HG02870 (cell line): ENCODE measurements at regions not wholly inside any gene's neighbourhood (a gene's known extent, or its start where the extent isn't known, plus 50 kb on each side); places are given as distances from the start of the nearest gene placed in this dataset.

Experiments used
- ATAC-seq: cut with Tn5 transposase; IDR thresholded peaks from one replicate; pipeline ENCODE4 v1.9.1; 2021; ENCODE audit warnings: mild to moderate bottlenecking, moderate library complexity; ENCODE audit not compliant: unreplicated experiment

- no peak for ATAC-seq
These were observed 85.1 kb upstream of the CCDC91 start for GRCh38 chr12:28104903-28105864.

GRCh38 chr12:28107679-28108078, 82.6 kb upstream of the CCDC91 start:
- ATAC-seq: no peak

- ATAC-seq: no peak
These were observed 81.7 kb upstream of the CCDC91 start for GRCh38 chr12:28108599-28108998.

- ATAC-seq: no peak
These were observed 79.9 kb upstream of the CCDC91 start for GRCh38 chr12:28110329-28110728.

GRCh38 chr12:28114488-28114887, 75.8 kb upstream of the CCDC91 start:
- ATAC-seq: no peak

GRCh38 chr12:28121433-28121832, 68.8 kb upstream of the CCDC91 start:
- ATAC-seq: no peak

GRCh38 chr12:28121899-28122655, 68.2 kb upstream of the CCDC91 start:
- ATAC-seq: no peak

DNA sequence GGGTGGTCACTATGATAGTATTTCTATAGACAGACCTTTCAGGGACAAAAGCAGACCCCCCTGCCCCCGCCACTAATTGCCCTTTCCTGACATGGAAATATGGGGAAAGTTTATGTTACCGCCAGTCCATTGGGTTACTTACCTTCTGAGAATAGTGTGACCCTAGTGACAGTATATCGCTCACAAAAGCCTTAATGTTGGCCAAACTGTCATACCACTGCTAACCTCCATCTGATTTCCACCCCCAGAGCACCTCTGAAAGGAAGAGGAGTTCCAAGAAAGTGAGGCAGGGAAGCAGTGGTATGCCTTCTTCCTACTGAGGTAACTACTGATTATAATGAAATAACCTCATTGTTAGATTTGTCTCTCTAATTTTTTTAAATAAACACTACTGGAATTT, 67.5 kb upstream of the CCDC91 start:
- ATAC-seq: no peak

DNA sequence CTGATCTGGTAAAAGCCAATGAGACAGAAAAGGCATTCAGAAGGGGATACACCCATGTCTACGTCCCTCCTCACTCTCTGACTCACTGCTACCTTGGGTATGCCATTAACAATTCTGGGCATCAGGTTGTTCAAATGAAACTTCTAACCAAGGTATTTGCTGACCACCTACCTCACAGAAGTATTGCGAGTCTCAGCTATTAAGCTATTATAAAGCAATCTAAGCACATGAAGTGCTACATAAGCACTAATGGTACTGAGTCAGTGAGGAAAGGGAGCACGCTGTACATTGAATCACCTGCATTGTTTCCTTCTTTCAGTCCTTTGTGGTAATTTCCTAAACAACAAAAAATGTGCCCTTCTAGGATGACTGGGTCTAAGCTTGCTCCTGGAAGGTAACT, 62.8 kb upstream of the CCDC91 start:
- ATAC-seq: no peak

DNA sequence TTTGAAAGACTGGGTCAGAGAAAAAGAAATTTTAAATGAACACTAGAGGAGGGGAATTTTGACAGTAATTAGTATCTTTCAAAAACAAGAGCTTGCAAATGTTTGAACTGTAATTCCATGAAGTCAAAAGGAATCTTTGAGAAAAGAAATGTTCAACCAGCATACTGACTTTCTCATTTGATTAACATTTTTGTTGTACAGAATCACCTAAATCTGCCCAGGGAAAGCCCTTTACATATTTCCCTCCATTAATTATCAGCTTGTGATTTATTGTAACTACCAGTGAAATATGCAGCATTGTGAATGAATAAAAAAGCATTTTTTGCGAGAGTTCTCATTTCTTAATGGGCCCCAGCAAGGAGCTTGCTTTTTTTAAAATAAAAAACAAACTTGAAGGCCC, 61.2 kb upstream of the CCDC91 start:
- ATAC-seq: no peak

- no peak for ATAC-seq
These were observed 60.0 kb upstream of the CCDC91 start for GRCh38 chr12:28130234-28130624.

- no peak for ATAC-seq
These were observed 59.3 kb upstream of the CCDC91 start for GRCh38 chr12:28130625-28131598.

DNA sequence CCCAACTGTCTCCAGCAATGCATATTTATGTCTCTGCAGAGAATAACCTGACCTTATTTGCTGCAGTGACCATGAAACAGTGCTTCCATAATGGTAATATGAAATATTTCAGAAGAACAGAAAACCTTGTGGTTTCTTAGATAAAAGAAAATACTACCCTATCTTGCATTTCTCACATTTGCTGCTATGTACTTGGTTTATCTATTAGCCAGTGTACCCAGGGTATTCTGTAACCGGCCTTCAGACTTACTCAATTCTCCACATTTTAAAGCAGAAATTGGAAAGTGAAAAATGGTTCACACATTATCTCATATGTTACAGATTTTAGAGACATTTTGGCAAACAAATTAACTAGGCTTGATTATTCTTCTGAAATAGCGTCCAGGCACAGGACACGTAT, 57.9 kb upstream of the CCDC91 start:
- ATAC-seq: no peak

- no peak for ATAC-seq
These were observed 54.3 kb upstream of the CCDC91 start for GRCh38 chr12:28135801-28136439.

DNA sequence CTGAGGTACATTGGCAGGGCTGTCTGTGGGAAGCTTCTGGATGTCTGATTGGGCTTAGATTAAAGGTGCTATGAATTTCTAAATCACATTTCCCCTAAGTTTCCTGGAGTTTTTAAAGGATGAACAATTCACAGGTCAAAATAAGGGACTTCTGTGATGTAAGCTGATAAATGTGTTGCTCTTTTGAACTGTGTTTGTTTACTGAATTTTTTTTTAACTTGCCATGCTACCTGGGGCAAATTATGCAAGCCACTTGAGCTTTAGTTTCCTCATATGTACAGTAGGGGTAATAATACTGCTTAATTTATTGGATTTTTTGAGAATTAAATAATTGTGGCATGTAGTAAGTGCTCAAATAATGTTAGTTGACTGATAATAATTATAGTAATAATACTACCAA, 52.8 kb upstream of the CCDC91 start:
- no peak for ATAC-seq

DNA sequence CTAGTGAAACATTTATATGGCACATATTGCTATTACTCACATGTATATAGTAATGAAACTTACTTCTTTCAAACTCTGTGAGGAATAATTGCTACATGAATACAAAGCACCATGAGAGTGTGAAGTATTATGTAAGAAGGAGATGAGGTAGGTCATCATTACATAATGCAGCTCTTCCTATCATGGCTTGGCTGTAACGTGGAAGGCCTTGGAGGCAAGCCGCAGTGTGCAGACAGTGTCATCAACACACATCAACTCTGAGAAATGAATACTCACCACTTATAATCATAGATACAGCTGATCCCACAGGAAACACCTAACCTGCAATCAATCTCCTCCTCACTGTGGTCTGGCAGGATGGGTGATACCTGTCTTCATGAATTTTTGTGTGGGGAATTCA, 49.9 kb upstream of the CCDC91 start:
- ATAC-seq: no peak
